HG03139 (cell line): ENCODE measurements at regions not wholly inside any gene's neighbourhood (a gene's known extent, or its start where the extent isn't known, plus 50 kb on each side); places are given as distances from the start of the nearest gene placed in this dataset.

Source experiments
- ATAC-seq: cut with Tn5 transposase; IDR thresholded peaks from one replicate; pipeline ENCODE4 v1.9.1; 2021; ENCODE audit not compliant: unreplicated experiment

GRCh38 chr4:24419181-24420034, 164.9 kb downstream of the DHX15 start:
- ATAC-seq, result peak; percentile 77

DNA sequence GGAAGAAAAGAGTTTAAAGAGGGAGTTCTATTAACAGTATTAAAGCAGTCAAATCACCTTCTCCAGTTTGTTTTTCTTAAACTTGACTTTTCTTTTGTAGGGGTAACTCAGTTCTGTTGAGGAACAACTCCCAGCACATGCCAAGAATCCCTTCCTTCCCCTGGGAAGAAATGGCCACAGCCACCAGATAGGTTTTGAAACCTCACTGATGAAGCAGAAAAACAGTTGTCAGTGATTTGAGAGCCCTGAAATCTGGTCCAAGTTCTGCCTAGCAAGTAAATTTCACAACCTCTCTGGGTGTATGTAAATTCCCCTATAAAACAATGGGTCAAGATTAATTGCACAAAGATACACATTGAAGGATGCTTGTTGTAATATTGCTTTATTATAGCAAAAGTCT, 167.1 kb downstream of the DHX15 start:
- ATAC-seq, result no peak

- ATAC-seq, result no peak
Observed at GRCh38 chr4:24416293-24416692, 168.1 kb downstream of the DHX15 start.

- no peak for ATAC-seq
Observed at GRCh38 chr4:24413311-24413784, 171.0 kb downstream of the DHX15 start.

DNA sequence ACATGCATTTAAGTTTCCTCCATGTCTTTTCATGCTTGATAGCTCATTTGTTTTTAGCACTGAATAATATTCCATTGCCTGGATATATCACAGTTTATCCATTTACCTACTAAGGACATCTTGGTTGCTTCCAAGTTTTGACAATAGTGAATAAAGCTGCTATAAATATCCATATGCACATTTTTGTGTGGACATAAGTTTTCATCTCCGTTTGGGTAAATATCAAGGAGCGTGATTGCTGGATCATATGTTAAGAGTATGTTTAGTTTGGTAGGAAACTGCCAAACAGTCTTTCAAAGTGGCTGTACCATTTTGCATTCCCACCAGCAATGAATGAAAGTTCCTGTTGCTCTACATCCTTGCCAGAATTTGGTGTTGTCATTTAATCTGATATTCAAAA, 172.5 kb downstream of the DHX15 start:
- no peak for ATAC-seq

- ATAC-seq, result no peak
Observed at GRCh38 chr4:24411299-24411698, 173.1 kb downstream of the DHX15 start.

DNA sequence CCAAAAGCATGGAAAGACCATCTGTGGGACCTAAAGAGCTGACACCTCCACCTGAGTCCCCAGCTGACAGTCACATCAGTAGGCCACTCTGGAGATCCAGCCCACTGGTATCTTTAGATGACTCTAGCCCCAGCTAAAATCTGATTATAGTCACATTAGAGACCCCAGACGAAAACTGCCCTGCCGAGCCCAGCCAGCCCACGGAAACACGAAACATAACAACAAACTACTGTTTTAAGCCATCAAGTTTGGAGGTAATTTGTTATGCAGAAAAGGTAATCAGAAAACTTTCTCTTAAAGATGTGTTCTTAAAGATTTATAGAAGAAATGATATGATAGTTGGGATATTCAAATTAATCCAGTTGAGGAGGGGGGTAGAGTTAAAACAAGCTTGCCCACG, 175.7 kb downstream of the DHX15 start:
- ATAC-seq, result no peak

DNA sequence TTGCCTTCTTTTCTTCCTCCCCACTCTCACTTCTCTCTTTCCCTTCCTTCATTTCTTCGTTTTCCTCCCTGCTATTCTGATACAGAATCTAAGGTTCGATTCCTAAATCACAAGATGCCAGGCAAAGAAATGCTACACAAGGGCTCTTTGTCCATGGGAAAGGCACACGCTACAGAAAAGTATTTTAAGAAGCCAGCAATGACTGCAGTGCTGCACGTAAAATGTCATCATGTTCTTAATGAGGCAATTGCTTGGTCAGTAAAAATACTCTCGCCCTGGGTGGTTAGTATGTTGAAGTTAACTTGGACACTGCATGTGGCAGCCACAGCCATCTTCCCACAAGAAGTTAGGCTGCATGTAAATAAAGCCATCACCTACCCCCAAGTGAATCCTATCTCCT, 178.4 kb downstream of the DHX15 start:
- ATAC-seq, result no peak

- no peak for ATAC-seq
Observed at GRCh38 chr4:24405341-24405740, 179.0 kb downstream of the DHX15 start.

- ATAC-seq, result no peak
Observed at GRCh38 chr4:24404281-24404680, 180.1 kb downstream of the DHX15 start.

GRCh38 chr4:24403265-24403664, 181.1 kb downstream of the DHX15 start:
- ATAC-seq, result no peak

GRCh38 chr4:24400537-24400936, 183.8 kb downstream of the DHX15 start:
- ATAC-seq, result no peak

DNA sequence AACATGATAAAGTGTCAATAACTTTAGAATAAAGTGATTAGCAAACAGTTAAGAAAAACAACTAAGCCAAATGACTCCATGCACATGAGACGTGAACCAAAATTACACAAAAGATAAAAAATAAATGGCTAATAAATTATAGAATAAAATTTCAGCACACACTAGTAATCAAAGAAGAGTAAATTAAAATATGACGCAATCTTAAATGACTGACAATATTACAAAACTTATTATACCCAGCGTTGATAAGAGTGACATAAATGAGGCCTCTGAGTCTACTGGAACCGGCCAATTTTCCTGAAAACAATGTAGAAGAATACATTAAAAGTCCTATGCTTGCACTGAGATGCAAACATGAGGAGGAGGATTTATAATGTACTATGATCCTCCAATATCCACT, 187.4 kb downstream of the DHX15 start:
- no peak for ATAC-seq

DNA sequence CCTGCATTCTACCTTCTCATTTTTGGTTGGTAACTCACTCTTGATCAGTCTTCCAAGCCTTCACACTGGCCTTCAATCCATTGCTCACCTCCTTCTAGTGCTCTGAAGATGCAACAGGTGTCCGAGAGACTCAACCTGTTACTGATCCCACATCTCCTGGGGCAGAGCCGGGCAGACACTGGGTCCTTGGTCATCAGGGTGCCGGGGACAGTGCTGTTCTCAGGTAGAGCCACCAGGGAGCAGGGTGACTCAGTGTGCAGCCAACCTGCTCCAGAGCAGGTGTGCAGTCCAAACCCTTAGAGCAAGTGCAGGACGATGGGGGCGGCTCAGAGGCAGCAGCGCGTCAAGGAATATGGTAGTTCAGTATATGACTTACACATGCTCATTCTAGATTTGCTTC, 188.4 kb downstream of the DHX15 start:
- no peak for ATAC-seq

DNA sequence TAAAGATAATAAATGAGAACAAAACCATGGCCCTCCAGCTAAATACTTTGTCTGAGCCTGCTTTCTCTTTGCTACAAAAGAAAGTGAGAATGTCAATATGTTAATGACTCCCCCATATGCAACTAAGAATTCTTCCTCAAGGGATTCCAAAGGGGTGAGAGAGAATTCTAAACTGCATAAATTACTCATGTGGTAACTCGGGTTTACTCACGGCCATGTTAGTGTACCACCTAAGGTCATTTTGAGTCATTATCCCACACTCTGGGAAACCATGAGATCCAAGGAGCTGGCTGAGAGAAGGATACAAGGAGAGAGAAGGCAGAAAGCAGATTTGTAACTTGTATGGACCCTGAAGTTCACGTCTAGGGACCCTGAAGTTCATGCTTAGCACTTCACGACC, 190.3 kb downstream of the DHX15 start:
- ATAC-seq, result no peak

GRCh38 chr4:24392613-24393012, 191.7 kb downstream of the DHX15 start:
- ATAC-seq, result no peak

DNA sequence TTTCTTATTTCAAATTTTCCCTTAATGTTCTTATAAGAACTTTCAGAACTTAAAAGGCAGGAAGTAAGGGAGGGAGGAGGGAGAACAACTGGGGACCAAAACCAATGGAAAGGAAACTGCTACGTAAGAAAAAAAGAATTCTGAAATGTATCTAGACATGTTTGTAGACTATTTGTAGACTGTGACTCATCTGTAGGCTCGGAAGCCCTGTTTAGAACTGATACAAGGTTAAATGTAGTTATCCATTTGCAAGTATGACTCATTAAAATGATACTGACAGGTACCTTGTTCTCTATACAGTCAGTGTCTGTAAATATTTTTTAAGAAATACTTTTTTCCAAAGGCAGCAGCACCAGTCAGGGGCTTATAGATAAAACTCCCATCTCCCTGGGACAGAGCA, 202.0 kb downstream of the DHX15 start:
- peak; percentile 99 for ATAC-seq

- ATAC-seq, result no peak
Observed at GRCh38 chr4:24380957-24381665, 203.2 kb downstream of the DHX15 start.

DNA sequence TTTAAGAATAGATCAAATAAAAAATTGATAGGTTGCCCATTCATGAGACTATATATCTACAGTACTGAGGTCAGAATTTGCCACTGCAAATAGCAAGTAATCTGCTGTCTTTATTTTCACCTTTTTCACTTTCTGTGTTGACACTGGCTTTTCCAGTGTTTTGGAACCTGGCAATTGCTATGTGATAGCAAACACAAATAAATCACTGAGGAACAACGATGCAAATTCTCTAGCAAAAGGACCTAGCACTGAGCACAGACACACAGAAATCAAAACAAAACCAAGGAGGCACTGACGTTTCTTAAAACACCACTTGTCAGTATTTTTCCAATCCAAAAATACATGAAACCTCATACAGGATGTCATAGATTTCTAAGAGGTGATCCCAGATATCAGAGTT, 210.7 kb downstream of the DHX15 start:
- ATAC-seq, result no peak

DNA sequence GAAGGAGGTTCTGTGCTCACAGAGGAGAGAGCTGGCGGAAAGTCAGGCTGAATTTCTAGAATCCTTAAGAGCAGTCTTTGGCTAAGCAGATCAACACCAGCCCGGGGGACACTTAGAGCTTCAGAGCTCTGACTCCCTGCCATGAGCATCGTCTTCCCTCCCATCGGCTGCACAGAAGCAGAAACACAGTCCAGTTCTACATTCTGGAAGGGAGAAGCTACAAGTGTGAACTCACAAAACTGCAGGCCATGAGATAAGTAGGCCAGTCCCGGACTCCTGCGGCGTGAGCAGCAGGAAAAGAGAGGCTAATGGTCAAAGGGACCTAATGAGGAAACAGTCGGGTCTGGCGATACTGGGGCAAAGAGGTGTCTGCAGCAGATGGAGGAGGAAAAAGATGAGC, 211.5 kb downstream of the DHX15 start:
- ATAC-seq, result no peak

- no peak for ATAC-seq
Observed at GRCh38 chr4:24372341-24372740, 212.0 kb downstream of the DHX15 start.

DNA sequence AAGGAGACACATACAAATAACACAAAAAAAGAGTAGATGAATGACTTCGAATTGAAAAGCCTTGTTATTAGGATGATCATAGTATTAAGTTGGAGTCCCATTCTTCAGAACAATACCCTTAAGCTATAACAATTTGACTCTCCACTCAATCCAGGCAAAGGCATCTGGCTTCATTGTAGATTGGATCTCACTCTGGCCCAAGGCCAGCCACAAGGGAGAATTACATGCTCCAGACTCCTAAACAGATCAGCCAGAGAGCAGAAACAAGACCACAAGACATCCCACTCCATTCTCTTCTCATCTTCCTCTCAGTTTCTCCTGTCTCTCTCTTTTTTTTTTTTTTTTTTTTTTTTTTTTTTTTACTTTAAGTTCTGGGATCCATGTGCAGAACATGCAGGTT, 213.9 kb downstream of the DHX15 start:
- no peak for ATAC-seq
